Activated CD4-positive, CD25-positive, alpha-beta regulatory T cell treated with anti-CD3 and anti-CD28 coated beads, Interleukin-2, amount 50 U/mL, for 16 hours (primary cell): ENCODE measurements at regions not wholly inside any gene's neighbourhood (a gene's known extent, or its start where the extent isn't known, plus 50 kb on each side); places are given as distances from the start of the nearest gene placed in this dataset.

Experiments
- DNase-seq: peaks from one replicate; pipeline ENCODE4 v3.0.0-alpha.2; 2020; ENCODE audit warnings: low read depth, low spot score

DNA sequence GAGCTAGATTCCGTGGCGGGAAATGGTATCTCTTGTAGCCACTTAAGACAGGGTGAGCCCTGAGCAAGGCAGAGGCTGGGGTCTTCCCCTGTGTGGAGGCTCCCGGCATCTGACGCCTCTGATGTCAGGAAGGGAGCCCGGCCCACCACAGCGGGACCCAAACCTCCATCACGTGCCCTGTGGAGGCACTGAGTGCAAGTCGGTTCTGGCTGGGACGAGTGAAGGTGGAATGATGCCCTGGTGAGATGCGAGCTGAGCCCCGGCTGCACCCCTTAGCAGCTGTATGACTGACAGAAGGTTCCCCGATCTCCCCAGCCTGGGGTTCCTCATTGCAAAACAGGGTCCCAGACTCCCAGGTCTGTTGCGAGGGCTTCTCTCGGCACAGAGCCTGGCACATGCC, 187.4 kb upstream of the TNRC6C start:
- no peak for DNase-seq

DNA sequence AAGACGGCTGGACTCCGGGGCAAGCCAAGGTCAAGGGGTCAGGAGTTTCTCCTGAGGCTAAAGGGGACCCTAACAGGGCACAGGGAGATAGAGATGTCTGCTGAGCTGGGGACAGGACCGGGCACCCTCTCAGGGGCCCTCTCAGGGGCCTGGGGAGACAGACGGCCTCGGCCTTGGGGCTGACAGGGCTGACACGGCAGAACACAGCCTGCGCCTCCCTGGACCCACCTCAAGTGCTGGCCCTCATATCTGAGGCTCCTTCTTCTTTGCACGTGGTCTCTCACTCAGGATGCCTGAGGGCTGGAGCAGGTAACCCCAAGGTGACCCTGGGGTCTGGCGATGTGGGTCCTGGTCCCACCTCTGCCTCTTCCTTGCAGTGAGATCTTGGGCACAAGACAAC, 186.9 kb upstream of the TNRC6C start:
- DNase-seq = no peak

DNA sequence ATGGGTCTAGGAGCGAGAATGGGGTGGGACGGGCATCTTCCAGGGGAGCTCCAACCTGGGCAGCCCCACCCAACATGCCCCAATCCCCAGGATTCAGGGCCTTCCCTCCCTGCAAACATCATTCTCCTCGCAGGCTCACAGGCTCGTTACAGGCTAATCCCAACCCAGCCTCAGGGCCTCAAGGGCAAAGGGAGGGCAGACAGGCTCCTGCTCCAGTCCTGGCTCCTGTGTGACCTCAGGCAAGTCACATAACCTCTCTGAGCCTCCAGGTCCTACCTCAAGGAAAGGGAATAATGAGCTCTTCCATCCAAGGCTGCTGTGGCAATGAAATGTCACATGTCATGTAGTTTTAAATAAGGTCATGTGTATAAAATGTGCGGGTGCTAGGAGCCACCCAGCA, 186.5 kb upstream of the TNRC6C start:
- no peak for DNase-seq

DNA sequence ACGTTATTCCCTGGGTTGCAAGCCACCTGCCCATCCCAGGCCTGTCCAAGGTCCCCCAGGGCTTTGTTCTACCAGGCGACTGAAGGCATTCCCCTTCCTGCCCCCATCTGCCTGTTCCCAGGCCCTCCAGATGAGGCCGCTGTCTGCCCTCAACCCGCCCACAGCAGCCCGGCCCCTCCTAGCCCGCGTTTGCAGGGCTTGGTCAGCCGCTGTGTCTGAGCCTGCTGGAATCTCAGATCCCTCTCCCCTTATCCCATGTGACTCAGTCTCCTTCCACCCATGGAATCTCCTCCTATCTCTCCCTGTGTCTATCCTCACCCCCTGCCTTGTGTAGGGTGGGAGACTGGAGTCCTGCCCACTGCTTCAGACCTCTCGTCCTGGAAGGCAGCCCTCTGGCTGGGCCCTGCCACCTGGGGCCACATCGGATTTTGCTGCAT, 186.0 kb upstream of the TNRC6C start:
- DNase-seq = peak; percentile 30

DNA sequence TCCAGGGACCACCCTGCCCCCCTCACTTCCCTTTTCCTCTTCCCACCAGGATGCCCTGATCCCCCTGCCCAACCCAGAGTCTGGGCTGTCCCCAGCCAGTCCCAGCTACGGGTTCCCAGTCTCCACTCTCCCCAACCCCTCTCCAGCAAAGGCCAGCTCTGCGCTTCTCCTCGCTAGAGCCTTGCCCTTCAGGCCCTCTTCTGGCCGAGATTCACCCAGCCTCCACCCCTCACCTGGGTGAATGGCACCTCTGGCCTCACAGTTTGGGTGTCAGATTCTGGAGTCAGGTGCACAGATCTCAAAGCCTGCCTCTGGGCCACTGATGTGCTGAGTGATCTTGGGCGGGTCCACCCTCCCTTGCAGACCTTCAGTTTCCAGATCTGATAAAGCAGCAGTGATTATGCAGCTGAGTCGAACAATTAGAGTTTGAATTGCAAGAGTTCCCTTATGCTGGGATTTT, 185.6 kb upstream of the TNRC6C start:
- no peak for DNase-seq

DNA sequence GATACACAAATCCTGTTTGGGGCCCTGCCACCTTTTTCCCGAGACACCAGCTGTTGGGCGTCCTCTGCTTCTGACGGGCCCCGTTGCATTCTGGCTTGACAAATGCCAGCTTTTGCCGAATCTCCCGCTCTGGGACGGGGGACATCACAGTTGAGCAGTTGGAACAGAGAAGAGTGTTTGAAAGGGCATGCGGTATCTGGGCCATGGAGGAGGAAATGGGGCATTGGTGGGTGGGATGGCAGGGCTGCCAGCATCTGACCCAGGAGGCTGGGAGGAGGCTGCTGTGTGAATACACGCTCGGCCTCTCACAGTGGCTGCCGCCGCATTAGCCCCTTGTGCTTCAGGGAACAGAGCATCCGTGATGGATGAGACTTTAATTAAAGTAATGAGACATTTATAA, 184.3 kb upstream of the TNRC6C start:
- no peak for DNase-seq

DNA sequence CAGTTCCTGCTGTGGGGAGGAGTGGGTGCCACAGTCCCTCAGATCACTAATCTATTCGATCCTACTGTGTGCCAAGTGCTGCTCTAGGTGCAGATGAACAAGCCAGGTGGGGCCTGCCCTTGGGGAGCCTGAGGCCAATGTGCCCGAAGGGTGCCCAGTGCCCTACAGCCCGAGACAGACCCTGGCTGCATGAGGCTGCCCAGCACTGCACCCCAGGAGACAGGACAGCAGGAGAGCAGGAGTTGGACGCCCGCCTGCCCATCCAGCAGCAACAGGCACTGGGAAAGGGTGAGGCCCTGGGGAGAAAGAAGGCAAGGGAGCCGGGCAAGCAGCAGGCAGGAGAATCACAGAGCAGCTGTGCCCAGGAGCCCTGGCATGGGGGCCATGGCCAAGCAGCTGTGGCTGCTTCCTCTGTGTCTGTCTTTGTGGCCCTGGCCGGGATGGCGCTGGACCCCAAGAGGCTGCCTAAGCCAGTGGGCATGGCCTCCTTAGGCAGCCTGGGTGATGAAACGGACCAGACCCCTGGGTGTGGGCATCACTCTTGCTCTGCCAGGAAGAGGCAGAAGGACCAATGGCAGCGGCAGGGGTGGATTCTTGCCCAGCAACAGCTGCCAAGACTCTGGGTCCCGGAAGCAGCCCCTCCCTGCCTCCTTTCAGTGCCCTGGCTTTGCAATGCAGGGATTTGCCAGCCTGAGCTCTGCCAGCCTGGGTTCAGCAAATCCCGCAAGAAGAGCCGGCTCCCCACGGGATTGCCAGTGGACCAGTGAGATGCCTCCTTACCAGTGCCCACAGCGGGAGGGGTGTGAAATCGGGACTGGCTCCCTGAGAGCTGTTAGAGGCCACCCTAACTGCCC, 179.6 kb upstream of the TNRC6C start:
- DNase-seq = no peak

DNA sequence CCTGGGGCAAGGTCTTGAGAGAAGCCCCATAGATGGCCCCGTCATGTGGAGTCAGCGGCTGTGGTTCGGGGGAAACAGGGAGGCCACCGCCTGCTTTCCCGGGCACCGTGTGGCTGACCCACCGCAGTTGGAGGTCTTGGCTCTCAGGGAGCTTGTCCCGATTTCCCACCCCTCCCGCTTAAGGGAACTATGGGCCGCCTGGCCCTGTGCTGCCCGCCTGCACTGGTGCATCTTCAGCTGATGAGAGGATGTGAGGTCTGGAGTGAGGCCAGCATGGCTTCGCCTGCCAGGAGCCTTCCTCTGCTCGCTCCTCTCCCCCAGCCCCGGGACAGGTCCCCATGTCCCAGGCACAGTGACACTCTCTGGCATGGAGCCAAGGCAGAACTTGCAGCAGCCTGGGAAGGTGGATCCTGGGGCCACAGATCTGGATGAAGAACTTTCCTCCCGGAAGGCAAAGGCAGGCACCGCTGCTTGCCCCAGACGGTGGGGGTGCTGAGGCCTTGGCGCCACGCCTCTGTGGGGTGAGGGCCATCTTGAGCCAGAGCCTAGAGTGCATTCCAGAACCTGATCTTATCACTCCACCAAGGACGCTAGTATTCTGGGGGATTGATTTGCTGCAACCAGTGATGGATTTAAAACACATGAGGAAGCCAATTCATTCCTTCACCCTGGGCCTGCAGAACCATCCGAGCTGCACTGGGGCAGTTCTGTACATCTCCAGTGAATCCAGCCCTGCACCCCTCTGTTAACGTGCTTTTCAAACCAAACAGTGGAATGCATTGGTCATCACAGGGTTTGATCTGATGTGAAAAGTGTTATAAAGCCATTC, 178.6 kb upstream of the TNRC6C start:
- DNase-seq = no peak

DNA sequence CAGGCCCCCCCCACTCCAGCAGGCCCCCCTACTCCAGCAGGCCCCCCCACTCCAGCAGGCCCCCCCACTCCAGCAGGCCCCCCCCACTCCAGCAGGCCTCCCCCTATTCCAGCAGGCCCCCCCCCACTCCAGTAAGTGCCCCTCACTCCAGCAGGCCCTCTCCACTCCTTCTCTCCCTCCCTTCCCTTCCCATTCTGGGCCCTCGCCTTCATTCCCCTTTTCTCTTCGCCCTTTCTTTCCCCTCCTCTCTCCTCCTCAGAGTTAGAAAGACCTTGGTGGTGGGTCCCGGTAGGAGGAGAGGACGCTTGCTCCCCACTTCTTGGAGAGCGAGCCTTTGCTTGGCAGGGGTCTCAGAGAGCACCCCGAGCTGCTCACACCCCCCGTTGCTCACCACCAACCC, 177.0 kb upstream of the TNRC6C start:
- DNase-seq = no peak

DNA sequence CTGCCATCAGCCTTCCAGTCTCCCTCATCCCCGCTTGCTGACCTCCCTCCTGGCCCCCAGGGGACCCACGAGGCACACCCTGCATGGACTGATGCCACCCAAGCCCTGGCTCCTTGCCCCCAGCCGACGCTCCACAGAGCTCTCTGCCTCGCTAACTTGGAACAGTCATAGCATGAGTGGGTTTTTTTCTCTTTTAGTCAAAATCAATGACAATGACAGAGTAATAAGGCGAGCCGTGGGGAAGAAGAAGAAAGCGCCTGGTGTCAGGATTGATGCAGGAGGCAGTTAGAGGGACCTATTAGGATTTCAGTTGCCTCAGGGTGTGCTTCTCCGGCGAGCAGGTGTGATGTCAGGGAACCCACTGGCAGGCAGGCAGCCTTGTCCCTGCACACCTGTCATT, 176.3 kb upstream of the TNRC6C start:
- no peak for DNase-seq

DNA sequence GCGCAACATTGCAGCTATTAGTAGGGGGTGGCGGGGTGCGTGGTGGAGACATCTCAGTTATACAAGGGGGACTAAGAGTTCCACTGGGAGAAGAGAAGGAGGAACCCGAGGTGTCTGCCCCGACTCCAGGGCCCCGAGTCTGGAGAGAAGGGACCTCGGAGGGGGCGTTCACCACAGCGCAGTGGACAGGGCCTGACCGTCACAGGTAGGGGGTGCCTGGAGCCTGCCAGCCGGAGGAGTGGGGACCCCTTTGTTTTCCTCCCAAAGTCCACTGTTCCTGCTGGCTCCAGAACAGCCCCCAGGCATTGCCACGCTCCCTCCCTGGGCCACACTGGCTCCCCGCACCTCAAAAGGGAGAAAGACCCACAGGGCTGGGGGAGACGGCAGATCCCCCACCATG, 175.9 kb upstream of the TNRC6C start:
- DNase-seq = no peak

DNA sequence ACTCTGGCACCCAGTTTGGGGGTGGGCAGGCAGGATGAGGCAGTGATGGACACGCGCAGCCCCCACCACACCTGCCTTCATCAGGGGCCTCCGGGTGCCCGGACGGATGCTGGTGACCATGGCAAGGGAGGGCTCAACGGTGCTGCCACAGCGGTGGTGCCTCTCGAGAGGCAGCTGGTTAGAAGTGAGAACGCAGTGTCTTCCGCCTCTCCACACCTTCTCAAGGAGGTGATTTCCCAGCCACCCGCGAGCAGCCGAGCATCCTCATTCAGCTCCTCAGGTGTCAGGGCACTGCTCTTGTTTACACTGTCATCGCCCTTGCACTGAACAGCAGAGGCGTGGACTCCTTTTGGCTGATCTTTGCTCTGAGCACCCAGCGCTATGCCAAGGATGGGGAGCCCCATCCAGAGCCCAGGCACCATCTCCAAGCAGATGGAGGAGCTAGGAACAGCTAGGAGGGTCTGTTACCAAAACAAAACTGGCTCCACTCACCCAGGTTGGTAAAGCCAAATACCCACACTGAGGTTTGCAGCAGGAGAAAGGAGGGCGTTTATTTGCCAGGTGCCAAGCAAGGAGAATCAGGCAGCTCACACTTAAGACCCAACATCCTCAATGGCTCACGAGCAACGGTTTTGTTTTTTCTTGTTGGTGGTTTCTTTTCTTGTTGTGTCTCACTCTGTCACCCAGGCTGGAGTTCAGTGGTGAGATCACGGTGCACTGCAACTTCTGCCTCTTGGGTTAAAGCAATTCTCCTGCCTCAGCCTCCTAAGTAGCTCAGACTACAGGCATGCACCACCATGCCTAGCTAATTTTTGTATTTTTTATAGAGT, 174.3 kb upstream of the TNRC6C start:
- peak; percentile 25 for DNase-seq

DNA sequence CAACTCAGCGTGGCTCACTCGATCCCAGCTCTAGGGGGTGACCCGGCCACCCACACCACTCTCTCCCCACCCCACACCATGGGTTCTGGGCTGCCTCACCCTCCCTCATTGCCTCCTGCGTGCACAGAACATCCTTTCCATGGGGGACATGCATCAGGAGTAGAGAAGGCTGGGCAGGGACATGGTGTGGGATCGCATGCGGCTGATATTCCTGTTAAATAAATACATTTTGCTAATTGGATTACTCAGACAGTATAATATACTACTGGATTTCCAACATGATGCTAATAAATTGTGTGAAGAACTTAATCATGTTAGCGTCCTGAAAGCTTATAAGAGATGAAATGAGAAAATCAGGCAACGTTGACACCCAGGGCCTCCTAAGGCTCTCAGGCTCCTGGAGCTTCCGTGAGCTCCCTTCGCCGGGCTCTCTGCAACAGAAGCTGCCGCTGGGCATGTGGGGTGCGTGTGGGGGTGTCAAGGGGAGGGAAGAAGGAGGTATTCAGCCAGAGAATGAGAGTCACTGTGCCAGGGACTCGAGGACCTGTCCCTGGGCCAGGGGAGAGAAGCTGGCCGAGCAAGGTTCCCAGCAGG, 173.1 kb upstream of the TNRC6C start:
- no peak for DNase-seq

DNA sequence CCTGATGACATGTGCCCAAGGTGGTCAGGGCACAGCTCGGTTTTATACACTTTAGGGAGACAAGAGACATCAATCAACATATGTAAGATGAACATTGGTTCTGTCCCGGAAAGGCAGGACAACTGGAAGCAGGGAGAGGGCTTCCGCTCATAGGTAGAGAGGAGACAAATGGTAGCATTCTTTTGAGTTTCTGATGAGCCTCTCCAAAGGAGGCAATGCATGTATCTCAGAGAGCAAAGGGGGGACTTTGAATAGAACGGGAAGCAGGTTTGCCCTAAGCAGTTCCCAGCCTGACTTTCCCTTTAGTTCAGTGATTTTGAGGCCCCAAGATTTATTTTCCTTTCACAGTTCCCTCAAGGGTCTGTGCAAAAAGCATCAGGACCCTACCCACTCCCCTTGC, 172.4 kb upstream of the TNRC6C start:
- no peak for DNase-seq

DNA sequence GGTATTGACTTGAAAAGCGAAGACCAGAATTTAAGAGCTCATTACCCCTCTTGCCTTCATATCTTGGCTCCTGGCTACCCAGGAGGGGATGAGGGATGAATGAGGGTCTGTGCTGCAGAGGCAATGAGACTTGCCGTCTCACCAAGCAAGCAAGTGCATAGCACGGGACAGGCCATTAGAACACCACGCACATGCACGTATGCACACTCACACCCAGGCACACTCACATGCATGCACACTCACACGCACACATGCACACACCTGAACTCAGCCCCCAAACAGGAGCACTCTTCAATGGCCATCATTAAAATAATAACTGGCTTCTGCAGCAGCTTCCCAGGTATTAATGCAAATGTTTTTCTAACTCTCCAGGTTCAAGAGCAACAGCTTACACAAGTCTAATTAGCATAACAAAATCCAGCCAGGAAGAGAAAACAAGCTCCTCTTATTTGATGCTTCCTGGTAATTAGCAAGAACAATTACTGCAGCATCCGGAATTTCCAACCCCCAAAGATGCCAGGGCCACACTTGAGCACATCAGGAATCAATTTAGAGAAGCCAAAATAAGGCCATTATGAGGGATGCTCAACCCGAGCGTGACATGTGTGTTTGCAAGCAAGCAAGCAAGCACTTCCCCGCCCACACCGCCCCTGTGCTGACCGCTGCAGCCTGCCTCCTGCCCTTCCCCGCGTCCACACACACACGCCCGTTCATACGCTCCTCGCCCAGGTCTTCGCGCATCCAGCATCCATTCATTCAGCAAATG, 171.6 kb upstream of the TNRC6C start:
- no peak for DNase-seq

DNA sequence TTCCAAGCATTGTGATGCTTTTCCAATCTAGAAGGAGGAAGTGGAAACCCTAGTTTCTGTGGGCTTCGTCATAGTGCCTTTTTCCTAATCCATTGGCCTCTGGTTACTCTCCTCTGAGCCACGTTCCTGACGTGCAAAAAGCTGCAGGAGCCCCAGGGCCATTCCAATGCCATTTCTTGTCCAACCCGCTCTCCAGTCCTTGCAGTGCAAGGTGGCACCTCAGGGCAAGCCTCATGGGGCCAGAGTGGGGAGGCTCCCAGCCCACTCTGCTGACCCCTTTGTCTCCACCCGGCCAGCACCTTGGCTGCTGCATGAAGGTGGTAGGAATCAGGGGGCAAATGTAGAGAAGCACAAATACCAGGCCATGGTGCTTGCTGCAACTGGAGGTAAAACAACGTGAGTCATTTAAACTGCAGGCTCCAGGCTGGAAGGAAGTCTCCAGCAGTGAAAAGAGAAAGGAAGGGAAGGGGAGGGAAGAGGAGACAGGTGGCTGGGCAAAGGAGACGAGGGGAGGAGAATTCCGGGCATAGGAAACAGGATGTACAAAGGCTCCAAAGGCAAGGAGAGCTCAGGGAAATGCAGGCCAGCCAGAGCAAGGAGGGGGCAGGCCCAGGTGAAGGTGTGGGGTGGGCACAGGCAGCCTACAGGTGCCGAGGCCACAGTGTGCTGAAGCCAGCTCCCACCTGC, 168.2 kb upstream of the TNRC6C start:
- no peak for DNase-seq

DNA sequence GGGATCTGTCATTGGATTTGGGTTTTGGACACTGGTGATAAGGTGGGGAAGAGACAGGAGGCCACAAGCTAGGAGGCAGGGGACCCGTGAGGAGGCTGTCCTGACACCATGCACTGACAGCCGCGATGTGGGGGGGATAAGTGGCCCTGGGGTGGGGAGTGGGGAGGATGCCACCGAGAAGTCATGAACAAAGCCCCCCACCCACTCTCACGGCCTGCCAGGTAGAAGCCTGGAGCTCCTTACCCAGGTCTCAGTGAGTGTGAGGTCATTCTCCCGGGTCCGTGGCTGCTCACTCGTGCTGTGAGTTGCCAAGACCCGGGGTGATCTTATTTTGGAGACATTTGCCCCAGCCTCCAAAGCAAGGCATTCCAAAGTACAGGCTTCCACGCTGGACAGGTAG, 165.9 kb upstream of the TNRC6C start:
- no peak for DNase-seq

DNA sequence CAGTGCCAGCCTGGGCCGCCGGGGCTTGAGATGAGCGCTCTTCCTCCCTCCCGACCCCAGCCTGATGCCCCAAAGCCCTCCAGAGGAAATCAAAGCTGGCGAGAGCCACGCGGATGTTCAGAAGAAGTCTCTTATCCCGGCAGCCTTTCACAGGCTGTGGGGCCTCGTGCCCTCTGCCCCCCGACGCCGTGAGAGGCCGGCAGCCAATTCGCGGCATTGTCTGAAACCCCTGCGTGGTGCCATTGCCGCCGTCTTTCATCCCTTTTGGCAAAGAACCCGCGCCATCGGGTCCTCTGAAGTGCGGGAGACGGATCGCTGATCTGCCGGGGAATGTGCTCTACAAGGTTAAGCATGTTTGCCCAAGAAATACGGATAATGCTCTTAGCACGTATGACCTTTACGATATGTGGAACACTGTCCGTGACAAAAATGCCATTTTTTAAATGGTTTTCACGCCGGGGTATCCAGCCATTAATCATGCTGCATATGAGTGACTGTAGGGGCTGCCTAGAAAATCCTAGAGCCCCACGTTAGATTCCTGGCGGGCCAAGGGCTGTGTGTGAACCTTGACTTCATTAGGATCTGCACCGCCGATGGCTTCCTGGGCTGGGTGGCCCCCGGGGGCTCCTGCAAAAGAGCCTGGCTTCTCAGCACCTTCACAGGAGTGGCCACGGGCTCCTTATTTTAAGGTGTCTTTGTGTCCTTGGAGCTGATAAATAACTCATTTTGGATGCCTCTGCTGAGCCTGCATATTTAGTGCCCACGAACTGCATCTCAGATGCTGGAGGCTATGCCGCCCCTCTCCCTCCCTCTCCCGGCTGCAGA, 165.1 kb upstream of the TNRC6C start:
- DNase-seq = no peak

DNA sequence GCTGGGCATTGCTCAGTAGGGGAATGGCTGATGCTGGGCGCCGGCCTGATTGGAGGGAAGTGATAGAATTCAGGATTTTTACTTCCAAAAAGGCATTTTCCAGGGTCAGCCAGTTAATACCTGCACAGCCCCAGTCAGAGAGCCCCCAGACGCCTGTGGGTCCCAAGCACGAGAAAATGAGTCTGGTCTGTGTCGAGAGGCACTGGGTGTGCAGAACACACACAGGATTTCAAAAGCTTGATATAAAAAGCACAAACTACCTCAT, 164.6 kb upstream of the TNRC6C start:
- DNase-seq = no peak

DNA sequence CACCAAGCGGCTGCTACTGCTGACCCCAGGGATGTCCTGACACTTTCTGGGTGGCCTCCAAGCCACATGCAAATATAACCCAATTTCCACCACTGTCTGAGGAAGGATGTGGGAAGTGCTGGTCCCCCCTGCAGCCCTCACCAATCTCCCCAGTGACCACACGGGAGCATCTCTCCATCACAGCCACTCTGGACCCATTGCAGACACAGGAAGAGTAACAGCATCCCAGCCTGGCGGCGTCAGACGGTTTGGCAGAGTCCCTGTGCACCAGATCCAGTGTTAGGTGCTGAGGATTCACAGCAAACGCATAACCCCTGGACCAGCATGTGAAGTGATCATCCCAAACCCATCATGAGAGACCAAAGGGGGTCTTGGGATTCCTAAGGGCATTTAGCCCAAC, 163.7 kb upstream of the TNRC6C start:
- DNase-seq = no peak
